ENCODE measurements at regions not wholly inside any gene's neighbourhood (a gene's known extent, or its start where the extent isn't known, plus 50 kb on each side); places are given as distances from the start of the nearest gene placed in this dataset.
"Not testable (repeated sequence)": the region's sequence is repeated elsewhere in the genome, so short reads cannot be mapped to it uniquely, and the experiment has no call there.

DNA sequence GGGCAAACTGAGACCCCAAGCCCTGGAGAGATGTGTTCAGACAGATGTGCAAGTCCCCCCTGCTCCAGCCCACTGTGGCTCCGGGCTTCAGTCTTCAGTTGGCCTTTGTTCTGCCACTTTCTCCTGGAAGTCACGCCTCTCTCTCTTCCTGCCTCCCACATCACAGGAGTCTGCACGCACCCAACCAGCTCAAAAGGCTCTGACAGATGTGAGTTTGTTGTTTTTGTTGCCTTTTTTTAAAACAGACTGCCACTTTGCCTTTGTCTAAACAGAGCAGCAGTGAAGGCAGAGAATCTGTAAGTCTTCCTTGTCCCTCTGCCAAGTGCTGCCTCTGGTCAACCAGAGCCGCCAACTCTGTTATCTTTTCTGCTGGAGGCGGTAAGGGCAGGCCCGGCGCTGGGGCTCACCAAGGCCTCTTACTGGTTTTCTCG lies 149.7 kb downstream of the TFAP2C start:
- no peaks in the 10 kb centered on the region for H3K9me3 Mint-ChIP-seq
- H3K27ac Mint-ChIP-seq (ENCODE audit: unreplicated experiment): no peak overlapping the region
- peak; percentile 22 for DNase-seq (ENCODE audit: low read depth, low spot score)
- peaks cover 27% of the 10 kb centered on the region for H3K4me1 Mint-ChIP-seq
- peaks cover 11% of the 10 kb centered on the region for H3K27me3 Mint-ChIP-seq (ENCODE audit: low read depth)
- peak overlapping the region; percentile 2 for H3K4me3 Mint-ChIP-seq
- no peaks in the 10 kb centered on the region for H3K36me3 Mint-ChIP-seq (ENCODE audit: low read depth)
- TF ChIP-seq, protein P1, sequence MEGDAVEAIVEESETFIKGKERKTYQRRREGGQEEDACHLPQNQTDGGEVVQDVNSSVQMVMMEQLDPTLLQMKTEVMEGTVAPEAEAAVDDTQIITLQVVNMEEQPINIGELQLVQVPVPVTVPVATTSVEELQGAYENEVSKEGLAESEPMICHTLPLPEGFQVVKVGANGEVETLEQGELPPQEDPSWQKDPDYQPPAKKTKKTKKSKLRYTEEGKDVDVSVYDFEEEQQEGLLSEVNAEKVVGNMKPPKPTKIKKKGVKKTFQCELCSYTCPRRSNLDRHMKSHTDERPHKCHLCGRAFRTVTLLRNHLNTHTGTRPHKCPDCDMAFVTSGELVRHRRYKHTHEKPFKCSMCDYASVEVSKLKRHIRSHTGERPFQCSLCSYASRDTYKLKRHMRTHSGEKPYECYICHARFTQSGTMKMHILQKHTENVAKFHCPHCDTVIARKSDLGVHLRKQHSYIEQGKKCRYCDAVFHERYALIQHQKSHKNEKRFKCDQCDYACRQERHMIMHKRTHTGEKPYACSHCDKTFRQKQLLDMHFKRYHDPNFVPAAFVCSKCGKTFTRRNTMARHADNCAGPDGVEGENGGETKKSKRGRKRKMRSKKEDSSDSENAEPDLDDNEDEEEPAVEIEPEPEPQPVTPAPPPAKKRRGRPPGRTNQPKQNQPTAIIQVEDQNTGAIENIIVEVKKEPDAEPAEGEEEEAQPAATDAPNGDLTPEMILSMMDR (conservative IDR thresholded peaks at IDR 0.05): no peak

GRCh38 chr20:56779452-56780143 lies 150.5 kb downstream of the TFAP2C start:
- H3K36me3 Mint-ChIP-seq (ENCODE audit: low read depth): no peaks in the 10 kb centered on the region
- TF ChIP-seq, protein P1 (conservative IDR thresholded peaks at IDR 0.05): no peak
- peak overlapping the region; percentile 57 for H3K27ac Mint-ChIP-seq (ENCODE audit: unreplicated experiment)
- no peaks in the 10 kb centered on the region for H3K9me3 Mint-ChIP-seq
- peaks cover 11% of the 10 kb centered on the region for H3K27me3 Mint-ChIP-seq (ENCODE audit: low read depth)
- peaks cover 27% of the 10 kb centered on the region for H3K4me1 Mint-ChIP-seq
- DNase-seq (ENCODE audit: low read depth, low spot score): no peak
- no peak overlapping the region for H3K4me3 Mint-ChIP-seq

- no peak overlapping the region for H3K27ac Mint-ChIP-seq (ENCODE audit: unreplicated experiment)
- no peak overlapping the region for H3K4me3 Mint-ChIP-seq
- no peaks in the 10 kb centered on the region for H3K36me3 Mint-ChIP-seq (ENCODE audit: low read depth)
- H3K4me1 Mint-ChIP-seq: peaks cover 27% of the 10 kb centered on the region
- TF ChIP-seq, protein P1 (conservative IDR thresholded peaks at IDR 0.05): no peak
- H3K27me3 Mint-ChIP-seq (ENCODE audit: low read depth): peaks cover 11% of the 10 kb centered on the region
- no peak for DNase-seq (ENCODE audit: low read depth, low spot score)
- H3K9me3 Mint-ChIP-seq: no peaks in the 10 kb centered on the region
Observed at GRCh38 chr20:56780266-56780665, 151.2 kb downstream of the TFAP2C start.

GRCh38 chr20:56781108-56781739 lies 152.1 kb downstream of the TFAP2C start:
- Mint-ChIP-seq H3K9me3 (no peaks in the 10 kb centered on the region), H3K4me1 (peaks cover 27% of the 10 kb centered on the region), H3K4me3 (no peak overlapping the region), H3K27me3 (ENCODE audit: low read depth) (peaks cover 11% of the 10 kb centered on the region), H3K27ac (ENCODE audit: unreplicated experiment) (no peak overlapping the region), H3K36me3 (ENCODE audit: low read depth) (no peaks in the 10 kb centered on the region)
- TF ChIP-seq, protein P1 (conservative IDR thresholded peaks at IDR 0.05): no peak
- no peak for DNase-seq (ENCODE audit: low read depth, low spot score)

DNA sequence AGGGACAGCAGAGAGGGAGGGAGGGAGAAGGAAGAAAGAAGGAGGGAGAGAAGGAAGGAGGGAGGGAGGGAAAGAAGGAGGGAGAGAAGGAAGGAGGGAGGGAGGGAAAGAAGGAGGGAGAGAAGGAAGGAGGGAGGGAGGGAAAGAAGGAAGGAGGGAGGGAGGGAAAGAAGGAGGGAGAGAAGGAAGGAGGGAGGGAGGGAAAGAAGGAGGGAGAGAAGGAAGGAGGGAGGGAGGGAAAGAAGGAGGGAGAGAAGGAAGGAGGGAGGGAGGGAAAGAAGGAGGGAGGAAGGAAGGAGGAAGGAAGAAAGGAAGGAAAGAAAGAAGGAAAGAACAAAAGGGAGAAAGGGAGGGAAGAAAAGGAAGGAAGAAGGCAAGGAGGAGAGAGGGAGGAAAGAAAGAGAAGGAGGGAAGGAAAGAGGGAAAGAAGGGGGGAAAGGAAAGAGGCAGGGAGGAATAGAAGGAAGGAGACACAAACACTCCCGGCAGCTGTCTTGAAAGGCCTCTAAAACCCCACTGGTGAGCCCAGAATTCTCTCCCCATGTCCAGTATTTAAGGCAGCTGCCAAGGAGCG lies 153.0 kb downstream of the TFAP2C start:
- not testable (repeated sequence) for DNase-seq (ENCODE audit: low read depth, low spot score); H3K9me3 Mint-ChIP-seq; H3K27ac Mint-ChIP-seq (ENCODE audit: unreplicated experiment); H3K36me3 Mint-ChIP-seq (ENCODE audit: low read depth); H3K4me3 Mint-ChIP-seq
- Mint-ChIP-seq H3K27me3 (ENCODE audit: low read depth) (peaks cover 11% of the 10 kb centered on the region), H3K4me1 (peaks cover 27% of the 10 kb centered on the region)

- peaks cover 29% of the 10 kb centered on the region for H3K4me1 Mint-ChIP-seq
- H3K9me3 Mint-ChIP-seq; DNase-seq (ENCODE audit: low read depth, low spot score); H3K27ac Mint-ChIP-seq (ENCODE audit: unreplicated experiment); H3K36me3 Mint-ChIP-seq (ENCODE audit: low read depth); H3K4me3 Mint-ChIP-seq: not testable (repeated sequence)
- peaks cover 11% of the 10 kb centered on the region for H3K27me3 Mint-ChIP-seq (ENCODE audit: low read depth)
Observed at GRCh38 chr20:56782814-56783213, 153.7 kb downstream of the TFAP2C start.
